GM12878 (cell line): ENCODE measurements at regions not wholly inside any gene's neighbourhood (a gene's known extent, or its start where the extent isn't known, plus 50 kb on each side); places are given as distances from the start of the nearest gene placed in this dataset.

Experiments used
- ATAC-seq: fragments of 200-7000 bp; cut with Tn5 transposase; 3 replicates; pipeline ENCODE4 v1.9.1; 2020; ENCODE audit warnings: mild to moderate bottlenecking, moderate library complexity
- BruUV-seq: library from RNA; stranded (reverse); fragments of 400-500 nt; replicated peaks from 2 replicates; lab custom pipeline; 2021; lab: Mats Ljungman, UMichigan
- CTCF ChIA-PET: fragments of 300-600 bp; sonication (Branson Sonifier 250); formaldehyde crosslinking; extraction: SDS; loops from one replicate; lab custom pipeline; 2021; ENCODE audit warnings: inconsistent platforms; lab: Yijun Ruan, JAX
- POLR2A ChIA-PET: fragments of 350-600 bp; formaldehyde crosslinking; extraction: SDS; loops from one replicate; lab custom pipeline; 2021; ENCODE audit warnings: inconsistent platforms; lab: Charles Lee
- RAD21 ChIA-PET: fragments of 300-600 bp; sonication (Branson Sonifier 250); formaldehyde crosslinking; loops from one replicate; lab custom pipeline; 2023; ENCODE audit warnings: antibody characterized with exemption; ENCODE audit not compliant: unreplicated experiment; lab: Charles Lee
- SMC1A ChIA-PET: fragments of 300-600 bp; sonication (Branson Sonifier 250); formaldehyde crosslinking; loops from one replicate; lab custom pipeline; 2023; ENCODE audit not compliant: unreplicated experiment, uncharacterized antibody; lab: Charles Lee
- DNase-seq: peaks from one replicate; pipeline ENCODE4 v3.0.0-alpha.2; 2011; ENCODE audit warnings: low read depth, low spot score
- FAIRE-seq: peaks from 3 replicates; lab custom pipeline; 2011; peaks lifted over from hg19 to GRCh38; lab: Jason Lieb, UNC
- H2AFZ ChIP-seq: 2 replicates; pipeline ENCODE4 v1.6.0; 2011; ENCODE audit warnings: low read depth, low read length, control low read depth; ENCODE audit not compliant: control insufficient read depth
- H3K27ac ChIP-seq: 2 replicates; pipeline ENCODE4 v1.5.1; 2011; ENCODE audit warnings: control low read depth; ENCODE audit not compliant: control insufficient read depth, insufficient read depth
- H3K27me3 ChIP-seq, 2 experiments: replicated peaks in 1 of 2; 2 replicates each; pipeline versions ENCODE4 v1.6.0 to v1.6.1; 2011; ENCODE audit warnings: low read length in 1 of 2; ENCODE audit not compliant: control insufficient read depth in 2 of 2, insufficient read depth in 2 of 2
- H3K36me3 ChIP-seq, 2 experiments: 2 replicates each; pipeline ENCODE4 v1.5.1; 2011; ENCODE audit warnings: low read length in 1 of 2; ENCODE audit not compliant: control insufficient read depth in 2 of 2, insufficient read depth in 2 of 2
- H3K4me1 ChIP-seq: 2 replicates; pipeline ENCODE4 v1.6.1; 2011; ENCODE audit warnings: mild to moderate bottlenecking, low read length, moderate library complexity, mixed read lengths; ENCODE audit not compliant: control insufficient read depth, insufficient read depth
- H3K4me2 ChIP-seq: 2 replicates; pipeline ENCODE4 v1.6.0; 2011; ENCODE audit warnings: control low read depth; ENCODE audit not compliant: control insufficient read depth, insufficient read depth
- H3K4me3 ChIP-seq: fragments of 200-600 bp; sonication (generic); 2 replicates; pipeline ENCODE4 v1.5.1; 2016
- H3K79me2 ChIP-seq: 2 replicates; pipeline ENCODE4 v1.6.0; 2011; ENCODE audit warnings: low read length; ENCODE audit not compliant: control insufficient read depth, insufficient read depth
- H3K9ac ChIP-seq: 2 replicates; pipeline ENCODE4 v1.8.0; 2011; ENCODE audit warnings: low read length, control low read depth, mixed read lengths; ENCODE audit not compliant: control insufficient read depth, insufficient read depth
- H3K9me3 ChIP-seq: replicated peaks from 3 replicates; pipeline ENCODE4 v1.5.1; 2011; ENCODE audit warnings: mild to moderate bottlenecking, low read length; ENCODE audit not compliant: control insufficient read depth, insufficient read depth
- H4K20me1 ChIP-seq: 2 replicates; pipeline ENCODE4 v1.6.0; 2011; ENCODE audit not compliant: control insufficient read depth, insufficient read depth
- EGR1 ChIP-seq, 2 experiments: IDR thresholded peaks; 1 replicate in 1 of 2; 2 replicates in 1 of 2; pipeline ENCODE4 v1.6.1; 2011 to 2012; ENCODE audit warnings: low read depth in 2 of 2, low read length in 2 of 2, borderline replicate concordance in 1 of 2, mild to moderate bottlenecking in 1 of 2, moderate library complexity in 1 of 2
- LARP7 ChIP-seq: fragments of 450-650 bp; IDR thresholded peaks from 2 replicates; pipeline ENCODE4 v1.6.1; 2017; ENCODE audit warnings: mild to moderate bottlenecking
- MAX ChIP-seq: IDR thresholded peaks from 2 replicates; pipeline ENCODE4 v1.6.1; 2012; ENCODE audit warnings: low read depth, low read length, improper control_type of control experiment
- NFYB ChIP-seq: IDR thresholded peaks from 2 replicates; pipeline ENCODE4 v1.6.1; 2011; ENCODE audit warnings: low read depth, mild to moderate bottlenecking, low read length, improper control_type of control experiment, moderate library complexity; ENCODE audit not compliant: insufficient read depth
- NR2C1 ChIP-seq: fragments of 450-650 bp; IDR thresholded peaks from 2 replicates; pipeline ENCODE4 v1.6.1; 2017; ENCODE audit warnings: antibody characterized with exemption, mild to moderate bottlenecking, moderate library complexity
- POLR2AphosphoS2 ChIP-seq: IDR thresholded peaks from 2 replicates; pipeline ENCODE4 v1.6.1; 2011; ENCODE audit warnings: low read depth, mild to moderate bottlenecking, low read length, improper control_type of control experiment, moderate library complexity
- RB1 ChIP-seq: fragments of 450-650 bp; formaldehyde crosslinking; IDR thresholded peaks from 2 replicates; pipeline ENCODE4 v1.6.1; 2017; ENCODE audit warnings: mild to moderate bottlenecking, borderline replicate concordance
- SIN3A ChIP-seq: IDR thresholded peaks from 2 replicates; pipeline ENCODE4 v1.6.1; 2012; ENCODE audit warnings: low read depth, low read length, improper control_type of control experiment
- SMARCA5 ChIP-seq: fragments of 450-650 bp; IDR thresholded peaks from 2 replicates; pipeline ENCODE4 v1.6.1; 2017; ENCODE audit warnings: mild to moderate bottlenecking
- SREBF2 ChIP-seq: IDR thresholded peaks from 2 replicates; pipeline ENCODE4 v1.6.1; 2012; ENCODE audit warnings: mild to moderate bottlenecking, low read length
- STAT1 ChIP-seq: fragments of 450-650 bp; conservative IDR thresholded peaks from 2 replicates; pipeline ENCODE4 v1.6.1; 2014; ENCODE audit warnings: antibody characterized with exemption, mild to moderate bottlenecking
- TCF7 ChIP-seq: IDR thresholded peaks from 2 replicates; pipeline ENCODE4 v1.6.1; 2014; ENCODE audit warnings: antibody characterized with exemption, borderline replicate concordance
- ZNF592 ChIP-seq: fragments of 450-650 bp; IDR thresholded peaks from 2 replicates; pipeline ENCODE4 v1.6.1; 2017; ENCODE audit warnings: mild to moderate bottlenecking, moderate library complexity
- ZZZ3 ChIP-seq: IDR thresholded peaks from 2 replicates; pipeline ENCODE4 v1.6.1; 2011; ENCODE audit warnings: low read depth; ENCODE audit not compliant: control insufficient read depth, insufficient read length
- WGBS: methylation state at CpG from one replicate; pipeline ENCODE4 v1.1.6; 2016; ENCODE audit warnings: low lambda C conversion rate; ENCODE audit not compliant: insufficient replicate concordance, insufficient coverage; ENCODE audit errors: missing lambda C conversion rate; 5-methylcytosine and 5-hydroxymethylcytosine counted together
- in situ Hi-C: fragments of 300-500 bp; cut with MboI; formaldehyde crosslinking; loops from 9 replicates; pipeline ENCODE4 v1.14.3; 2018; ENCODE audit warnings: mixed read lengths
- intact Hi-C: fragments of 100-400 bp; cut with micrococcal nuclease; formaldehyde crosslinking; loops from one replicate; pipeline ENCODE4 v1.14.2; 2022; ENCODE audit not compliant: unreplicated experiment

- ChIA-PET POLR2A (no interaction called here), RAD21 (no interaction called here), SMC1A (no interaction called here), CTCF (no interaction called here)
- ATAC-seq = no peak
- FAIRE-seq = no peak
- no peaks in the 10 kb centered on the region for H4K20me1 ChIP-seq
- DNase-seq = no peak
- H3K9ac ChIP-seq = no peak overlapping the region
- TF ChIP-seq TCF7 = no peak
- no peak for TF ChIP-seq NFYB
- no peak for TF ChIP-seq SMARCA5
- no peak for TF ChIP-seq RB1
- TF ChIP-seq EGR1 (IDR thresholded peaks at IDR 0.05; ENCODE audit: borderline replicate concordance in 1 of 2, low read depth in 2 of 2, low read length in 2 of 2) = no peak
- no peak for TF ChIP-seq NR2C1
- TF ChIP-seq MAX = no peak
- no peak for TF ChIP-seq POLR2AphosphoS2
- no peak for TF ChIP-seq ZZZ3
- TF ChIP-seq STAT1 = no peak
- no peak for TF ChIP-seq SIN3A
- no peak for TF ChIP-seq ZNF592
- TF ChIP-seq SREBF2 = no peak
- no peak for TF ChIP-seq LARP7
- H3K27me3 ChIP-seq = peaks cover 1 to 12% of the 10 kb centered on the region in 2 experiments; a peak in 3 of 4 replicates
- no TSS peak for BruUV-seq
- 45% methylated on average over 2 of the region's 2 CpGs for WGBS
- H3K4me1 ChIP-seq = no peaks in the 10 kb centered on the region
- H3K36me3 ChIP-seq = no peaks in the 10 kb centered on the region
- no peak overlapping the region for H3K4me3 ChIP-seq
- in situ Hi-C loops (no loop called here), intact Hi-C loops (no loop called here)
- no peaks in the 10 kb centered on the region; the same call in 2 of the 3 replicates for H3K9me3 ChIP-seq
- H3K27ac ChIP-seq = no peak overlapping the region
- H2AFZ ChIP-seq = no peak overlapping the region
- no peak overlapping the region for H3K4me2 ChIP-seq
- H3K79me2 ChIP-seq = no peaks in the 10 kb centered on the region
These were observed 70.4 kb upstream of the SLC7A14 start for GRCh38 chr3:170656284-170656683.
